ENCODE measurements at regions not wholly inside any gene's neighbourhood (a gene's known extent, or its start where the extent isn't known, plus 50 kb on each side); places are given as distances from the start of the nearest gene placed in this dataset.

- Histone ChIP-seq H3K4me3 (replicated peaks in 1 of 2; ENCODE audit: low read depth in 1 of 2, low read length in 2 of 2) (no peak overlapping the region), H3K27me3 (ENCODE audit: insufficient read depth, low read length) (no peaks in the 10 kb centered on the region), H4K20me1 (ENCODE audit: insufficient read depth) (no peaks in the 10 kb centered on the region), H3K9me2 (ENCODE audit: insufficient read depth) (no peaks in the 10 kb centered on the region), H3K27ac (ENCODE audit: low read depth, low read length) (no peak overlapping the region), H3K9ac (ENCODE audit: low read length) (no peak overlapping the region), H3K79me2 (ENCODE audit: insufficient read depth, low read length) (no peaks in the 10 kb centered on the region), H3K4me2 (ENCODE audit: low read length) (no peak overlapping the region), H3K4me1 (ENCODE audit: control insufficient read depth in 1 of 2, insufficient read depth in 2 of 2, low read length in 2 of 2) (no peaks in the 10 kb centered on the region), H3K36me3 (ENCODE audit: control insufficient read depth in 1 of 2, insufficient read depth in 2 of 2, low read length in 2 of 2) (no peaks in the 10 kb centered on the region), H2AFZ (ENCODE audit: low read depth, low read length, poor library complexity, severe bottlenecking) (no peak overlapping the region), H3K9me3 (ENCODE audit: control insufficient read depth in 1 of 2, insufficient read depth in 1 of 2, low read depth in 1 of 2, low read length in 2 of 2) (peaks cover 6 to 12% of the 10 kb centered on the region in 2 experiments; a peak in 2 of 4 replicates)
- intact Hi-C loops (cut with micrococcal nuclease) = no loop called here
- DNase-seq (ENCODE audit: low read depth, low spot score) (no peak), ATAC-seq (no peak)
- CTCF ChIA-PET = no interaction called here
- POLR2A ChIA-PET = no interaction called here
- TF ChIP-seq REST (IDR thresholded peaks at IDR 0.05; ENCODE audit: low read depth) (no peak), SP1 (IDR thresholded peaks at IDR 0.05; ENCODE audit: low read depth) (no peak), EZH2phosphoT487 (IDR thresholded peaks at IDR 0.05; ENCODE audit: borderline replicate concordance) (no peak), POLR2A (IDR thresholded peaks at IDR 0.05; ENCODE audit: borderline replicate concordance, extremely low read depth, insufficient read depth, insufficient read length) (no peak), ZFX (IDR thresholded peaks at IDR 0.05) (no peak)
- RAD21 ChIA-PET (ENCODE audit: low non-redundant PET in 1 of 2, low total read pairs in 2 of 2, uncharacterized antibody in 2 of 2, unreplicated experiment in 2 of 2) = no interaction called here
- BruUV-seq (replicated peaks) = no TSS peak
Observed at GRCh38 chr21:22063140-22063539, 1064.9 kb downstream of the NCAM2 start.

- ATAC-seq (no peak), DNase-seq (ENCODE audit: low read depth, low spot score) (no peak)
- Histone ChIP-seq H3K9me3 (ENCODE audit: control insufficient read depth in 1 of 2, insufficient read depth in 1 of 2, low read depth in 1 of 2, low read length in 2 of 2) (peaks cover 0 to 24% of the 10 kb centered on the region in 2 experiments; a peak in 2 of 4 replicates), H3K36me3 (ENCODE audit: control insufficient read depth in 1 of 2, insufficient read depth in 2 of 2, low read length in 2 of 2) (no peaks in the 10 kb centered on the region), H3K79me2 (ENCODE audit: insufficient read depth, low read length) (no peaks in the 10 kb centered on the region), H3K4me1 (ENCODE audit: control insufficient read depth in 1 of 2, insufficient read depth in 2 of 2, low read length in 2 of 2) (no peaks in the 10 kb centered on the region), H3K27ac (ENCODE audit: low read depth, low read length) (no peak overlapping the region), H3K9ac (ENCODE audit: low read length) (no peak overlapping the region), H3K4me2 (ENCODE audit: low read length) (no peak overlapping the region), H3K27me3 (ENCODE audit: insufficient read depth, low read length) (no peaks in the 10 kb centered on the region), H3K9me2 (ENCODE audit: insufficient read depth) (no peaks in the 10 kb centered on the region), H3K4me3 (replicated peaks in 1 of 2; ENCODE audit: low read depth in 1 of 2, low read length in 2 of 2) (no peak overlapping the region), H4K20me1 (ENCODE audit: insufficient read depth) (no peaks in the 10 kb centered on the region), H2AFZ (ENCODE audit: low read depth, low read length, poor library complexity, severe bottlenecking) (no peak overlapping the region)
- ChIA-PET CTCF (no interaction called here), RAD21 (ENCODE audit: low non-redundant PET in 1 of 2, low total read pairs in 2 of 2, uncharacterized antibody in 2 of 2, unreplicated experiment in 2 of 2) (no interaction called here), POLR2A (no interaction called here)
- BruUV-seq (replicated peaks) = no TSS peak
- intact Hi-C loops (cut with micrococcal nuclease) = no loop called here
- TF ChIP-seq RAD21 (IDR thresholded peaks at IDR 0.05; ENCODE audit: low read depth) (no peak), ZBTB33 (IDR thresholded peaks at IDR 0.05; ENCODE audit: extremely low read depth, insufficient replicate concordance, low read length) (no peak), REST (IDR thresholded peaks at IDR 0.05; ENCODE audit: low read depth) (no peak), ZNF274 (IDR thresholded peaks at IDR 0.05; ENCODE audit: low read depth, low read length) (no peak), CEBPB (IDR thresholded peaks at IDR 0.05; ENCODE audit: low read depth) (no peak), YY1 (IDR thresholded peaks at IDR 0.05; ENCODE audit: extremely low read depth, insufficient replicate concordance, low read depth, low read length) (no peak), EZH2phosphoT487 (IDR thresholded peaks at IDR 0.05; ENCODE audit: borderline replicate concordance) (no peak)
Observed at GRCh38 chr21:22076471-22076870, 1078.3 kb downstream of the NCAM2 start.

Data from HCT116 (cell line).